ENCODE measurements at regions not wholly inside any gene's neighbourhood (a gene's known extent, or its start where the extent isn't known, plus 50 kb on each side); places are given as distances from the start of the nearest gene placed in this dataset.

DNA sequence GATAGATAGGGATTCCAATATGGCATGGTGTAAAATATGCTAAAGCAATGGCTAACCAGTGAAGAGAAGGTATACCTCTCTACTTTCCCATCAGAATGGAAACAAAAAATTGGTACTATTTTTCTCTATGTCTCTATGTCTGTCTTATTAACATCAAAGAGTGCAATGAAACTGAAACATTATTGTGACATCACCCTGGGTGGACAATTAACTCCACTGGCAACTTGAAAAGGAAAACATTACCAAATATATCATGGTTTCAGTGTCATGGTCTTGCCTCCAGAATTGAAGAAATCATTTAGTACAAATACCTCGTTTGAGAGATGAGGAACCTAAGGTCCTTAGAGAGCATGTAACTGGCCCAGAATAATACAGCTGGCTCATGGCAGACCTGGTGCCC lies 1132.5 kb upstream of the MAP3K7 start:
- TF ChIP-seq, protein P1, sequence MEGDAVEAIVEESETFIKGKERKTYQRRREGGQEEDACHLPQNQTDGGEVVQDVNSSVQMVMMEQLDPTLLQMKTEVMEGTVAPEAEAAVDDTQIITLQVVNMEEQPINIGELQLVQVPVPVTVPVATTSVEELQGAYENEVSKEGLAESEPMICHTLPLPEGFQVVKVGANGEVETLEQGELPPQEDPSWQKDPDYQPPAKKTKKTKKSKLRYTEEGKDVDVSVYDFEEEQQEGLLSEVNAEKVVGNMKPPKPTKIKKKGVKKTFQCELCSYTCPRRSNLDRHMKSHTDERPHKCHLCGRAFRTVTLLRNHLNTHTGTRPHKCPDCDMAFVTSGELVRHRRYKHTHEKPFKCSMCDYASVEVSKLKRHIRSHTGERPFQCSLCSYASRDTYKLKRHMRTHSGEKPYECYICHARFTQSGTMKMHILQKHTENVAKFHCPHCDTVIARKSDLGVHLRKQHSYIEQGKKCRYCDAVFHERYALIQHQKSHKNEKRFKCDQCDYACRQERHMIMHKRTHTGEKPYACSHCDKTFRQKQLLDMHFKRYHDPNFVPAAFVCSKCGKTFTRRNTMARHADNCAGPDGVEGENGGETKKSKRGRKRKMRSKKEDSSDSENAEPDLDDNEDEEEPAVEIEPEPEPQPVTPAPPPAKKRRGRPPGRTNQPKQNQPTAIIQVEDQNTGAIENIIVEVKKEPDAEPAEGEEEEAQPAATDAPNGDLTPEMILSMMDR (IDR thresholded peaks at IDR 0.05; ENCODE audit: poor library complexity): no peak
- no peak for TF ChIP-seq EZH2phosphoT487 (IDR thresholded peaks at IDR 0.05; ENCODE audit: low read depth, severe bottlenecking, unreplicated experiment)

Measured in hepatocyte (in vitro differentiated cells).